PC-3 (cell line): ENCODE measurements at regions not wholly inside any gene's neighbourhood (a gene's known extent, or its start where the extent isn't known, plus 50 kb on each side); places are given as distances from the start of the nearest gene placed in this dataset.

ENCODE experiments used
- ATAC-seq: fragments of 200-7000 bp; cut with Tn5 transposase; 2 replicates; pipeline ENCODE4 v1.9.1; 2020; ENCODE audit warnings: mild to moderate bottlenecking, moderate library complexity
- BruUV-seq: library from RNA; stranded (reverse); fragments of 400-500 nt; replicated peaks from 2 replicates; lab custom pipeline; 2021; lab: Mats Ljungman, UMichigan
- CTCF ChIA-PET: fragments of 300-600 bp; sonication (Branson Sonifier 250); formaldehyde crosslinking; loops from one replicate; lab custom pipeline; 2022; ENCODE audit warnings: antibody characterized with exemption; lab: Charles Lee
- POLR2A ChIA-PET: fragments of 300-600 bp; sonication (Branson Sonifier 250); formaldehyde crosslinking; loops from one replicate; lab custom pipeline; 2022; ENCODE audit warnings: antibody characterized with exemption; ENCODE audit not compliant: unreplicated experiment; lab: Charles Lee
- DNase-seq: peaks from one replicate; pipeline ENCODE4 v3.0.0-alpha.2; 2015
- H2AFZ ChIP-seq: fragments of 300-600 bp; sonication (generic); 2 replicates; pipeline ENCODE4 v1.6.0; 2016; ENCODE audit warnings: antibody characterized with exemption, low read length
- H3F3A ChIP-seq: fragments of 300-600 bp; sonication (generic); one replicate; pipeline ENCODE4 v1.6.0; 2017; ENCODE audit warnings: antibody characterized with exemption, low read length, control low read depth, mild to moderate bottlenecking; ENCODE audit not compliant: unreplicated experiment
- H3K27ac ChIP-seq: fragments of 300-600 bp; sonication (generic); 2 replicates; pipeline ENCODE4 v1.5.1; 2016; ENCODE audit warnings: mild to moderate bottlenecking, low read length
- H3K27me3 ChIP-seq: fragments of 300-600 bp; sonication (generic); 2 replicates; pipeline ENCODE4 v1.6.1; 2016; ENCODE audit warnings: low read length, mixed read lengths
- H3K36me3 ChIP-seq: fragments of 300-600 bp; sonication (generic); 2 replicates; pipeline ENCODE4 v1.6.1; 2016; ENCODE audit warnings: low read depth, mixed run types, low read length, mixed read lengths
- H3K4me1 ChIP-seq: fragments of 300-600 bp; sonication (generic); 2 replicates; pipeline ENCODE4 v1.5.1; 2016; ENCODE audit warnings: low read length; ENCODE audit not compliant: insufficient read depth
- H3K4me2 ChIP-seq: fragments of 300-600 bp; sonication (generic); 2 replicates; pipeline ENCODE4 v1.6.0; 2016; ENCODE audit warnings: low read length
- H3K4me3 ChIP-seq: fragments of 300-600 bp; sonication (generic); 2 replicates; pipeline ENCODE4 v1.5.1; 2016; ENCODE audit warnings: mild to moderate bottlenecking, low read length, mixed read lengths
- H3K79me2 ChIP-seq: fragments of 300-600 bp; sonication (generic); 2 replicates; pipeline ENCODE4 v1.6.1; 2017; ENCODE audit warnings: low read length, mixed read lengths
- H3K9ac ChIP-seq: fragments of 300-600 bp; sonication (generic); 2 replicates; pipeline ENCODE4 v1.6.0; 2016; ENCODE audit warnings: mild to moderate bottlenecking, low read length
- H3K9me2 ChIP-seq: fragments of 300-600 bp; sonication (generic); replicated peaks from 2 replicates; pipeline ENCODE4 v1.6.1; 2016; ENCODE audit warnings: mixed run types, low read length, mixed read lengths
- H3K9me3 ChIP-seq: fragments of 300-600 bp; sonication (generic); 2 replicates; pipeline ENCODE4 v1.6.1; 2016; ENCODE audit warnings: low read length, mixed read lengths
- H4K20me1 ChIP-seq: fragments of 300-600 bp; sonication (generic); 2 replicates; pipeline ENCODE4 v1.6.1; 2016; ENCODE audit warnings: low read length, mixed read lengths
- CTCF ChIP-seq: fragments of 300-600 bp; sonication (generic); conservative IDR thresholded peaks from 2 replicates; pipeline ENCODE4 v1.5.1; 2017; ENCODE audit warnings: antibody characterized with exemption, low read depth, mild to moderate bottlenecking, low read length
- EZH2 ChIP-seq: fragments of 300-600 bp; sonication (generic); IDR thresholded peaks from one replicate; pipeline ENCODE4 v1.6.1; 2017; ENCODE audit warnings: antibody characterized with exemption, mild to moderate bottlenecking, low read length; ENCODE audit not compliant: unreplicated experiment
- EZH2phosphoT487 ChIP-seq: fragments of 300-600 bp; sonication (generic); IDR thresholded peaks from 2 replicates; pipeline ENCODE4 v1.6.1; 2018; ENCODE audit warnings: mild to moderate bottlenecking, antibody characterized with exemption, low read length, borderline replicate concordance
- intact Hi-C: fragments of 100-400 bp; cut with micrococcal nuclease; formaldehyde crosslinking; loops from 2 replicates; pipeline ENCODE4 v1.9.0; 2023

DNA sequence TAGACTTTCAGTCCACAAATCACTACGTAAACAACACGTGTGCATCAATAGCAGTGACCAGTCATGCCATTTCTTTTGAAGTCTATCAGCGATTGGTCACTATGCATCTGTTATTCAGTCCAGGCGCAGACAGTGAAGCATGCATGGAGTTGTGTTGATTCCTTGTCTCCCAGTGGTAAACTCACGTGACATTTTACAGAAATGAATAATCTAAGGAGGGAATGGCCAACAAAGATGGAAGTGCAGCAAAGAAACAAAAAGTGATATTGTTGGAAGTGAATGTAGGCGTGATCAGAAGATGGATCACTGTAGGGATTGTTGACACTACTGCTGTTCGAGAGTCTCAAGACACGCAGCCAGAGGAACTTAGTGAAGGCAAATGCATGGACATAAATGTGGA, 317.8 kb upstream of the MGAT5 start:
- CTCF ChIA-PET = no interaction called here
- ATAC-seq (no peak), DNase-seq (no peak)
- intact Hi-C loops = no loop called here
- Histone ChIP-seq H3K9ac (no peak overlapping the region), H3K36me3 (no peaks in the 10 kb centered on the region), H3K4me3 (no peak overlapping the region), H4K20me1 (no peaks in the 10 kb centered on the region), H3K4me1 (no peaks in the 10 kb centered on the region), H3K27ac (no peak overlapping the region), H3K79me2 (no peaks in the 10 kb centered on the region), H3K9me3 (no peaks in the 10 kb centered on the region), H3K4me2 (no peak overlapping the region), H3F3A (no peaks in the 10 kb centered on the region), H3K27me3 (peaks cover 13% of the 10 kb centered on the region; the same call in 1 of the 2 replicates), H2AFZ (no peak overlapping the region), H3K9me2 (no peaks in the 10 kb centered on the region)
- TF ChIP-seq CTCF = no peak
- TF ChIP-seq EZH2phosphoT487 = no peak
- no peak for TF ChIP-seq EZH2
- no TSS peak for BruUV-seq
- POLR2A ChIA-PET = no interaction called here

GRCh38 chr2:133936601-133937000, 317.3 kb upstream of the MGAT5 start:
- Histone ChIP-seq H3K4me3 (no peak overlapping the region), H3K4me1 (no peaks in the 10 kb centered on the region), H2AFZ (no peak overlapping the region), H3K79me2 (no peaks in the 10 kb centered on the region), H3K36me3 (no peaks in the 10 kb centered on the region), H3F3A (no peaks in the 10 kb centered on the region), H3K27ac (no peak overlapping the region), H3K4me2 (no peak overlapping the region), H4K20me1 (no peaks in the 10 kb centered on the region), H3K9ac (no peak overlapping the region), H3K9me2 (no peaks in the 10 kb centered on the region), H3K9me3 (no peaks in the 10 kb centered on the region), H3K27me3 (peaks cover 11% of the 10 kb centered on the region; the same call in 1 of the 2 replicates)
- intact Hi-C loops = no loop called here
- BruUV-seq = no TSS peak
- DNase-seq (no peak), ATAC-seq (no peak)
- ChIA-PET CTCF (no interaction called here), POLR2A (no interaction called here)
- TF ChIP-seq EZH2phosphoT487 (no peak), EZH2 (no peak)

DNA sequence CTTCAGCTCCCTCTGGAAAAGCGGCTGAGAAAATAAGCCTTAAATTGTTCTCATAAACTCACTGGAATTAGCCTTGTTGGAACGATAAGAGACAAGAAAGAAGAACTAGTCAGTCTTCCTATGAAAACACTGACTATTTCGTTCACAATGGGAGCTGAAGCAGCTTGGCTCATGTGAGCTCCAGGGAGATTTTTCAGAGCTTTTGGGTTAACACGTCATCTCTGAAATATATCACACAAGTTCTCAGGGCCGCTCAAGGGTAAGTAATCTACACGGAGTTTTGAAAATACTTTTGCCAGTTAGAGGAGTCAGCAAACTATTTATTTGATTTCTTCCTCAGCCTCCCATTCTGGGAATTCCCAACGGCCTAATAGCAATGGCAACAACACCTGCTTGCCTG, 316.2 kb upstream of the MGAT5 start:
- H3F3A ChIP-seq = no peaks in the 10 kb centered on the region
- TF ChIP-seq CTCF = no peak
- no peak overlapping the region for H2AFZ ChIP-seq
- BruUV-seq = no TSS peak
- no peaks in the 10 kb centered on the region for H3K9me3 ChIP-seq
- no peak for DNase-seq
- H3K9me2 ChIP-seq = no peaks in the 10 kb centered on the region
- H3K4me3 ChIP-seq = no peak overlapping the region
- ATAC-seq = no peak
- intact Hi-C loops = no loop called here
- H3K4me2 ChIP-seq = no peak overlapping the region
- H3K79me2 ChIP-seq = no peaks in the 10 kb centered on the region
- H4K20me1 ChIP-seq = no peaks in the 10 kb centered on the region
- ChIA-PET POLR2A (no interaction called here), CTCF (no interaction called here)
- H3K4me1 ChIP-seq = no peaks in the 10 kb centered on the region
- H3K9ac ChIP-seq = no peak overlapping the region
- H3K27me3 ChIP-seq = peaks cover 10% of the 10 kb centered on the region; the same call in 1 of the 2 replicates
- H3K36me3 ChIP-seq = no peaks in the 10 kb centered on the region
- no peak overlapping the region for H3K27ac ChIP-seq
